GM12864 (cell line): ENCODE measurements at regions not wholly inside any gene's neighbourhood (a gene's known extent, or its start where the extent isn't known, plus 50 kb on each side); places are given as distances from the start of the nearest gene placed in this dataset.

Source experiments
- DNase-seq: peaks from one replicate; pipeline ENCODE4 v3.0.0-alpha.2; 2011; ENCODE audit warnings: low read depth
- H3K4me3 ChIP-seq: 2 replicates; pipeline ENCODE4 v1.5.1; 2011; ENCODE audit warnings: mild to moderate bottlenecking, low read depth, low read length, control low read depth
- CTCF ChIP-seq: IDR thresholded peaks from 2 replicates; pipeline ENCODE4 v1.5.1; 2011; ENCODE audit warnings: low read depth, mild to moderate bottlenecking, moderate library complexity, low read length, control low read depth, inconsistent platforms; ENCODE audit errors: missing control alignments

GRCh38 chr6:2412731-2413130 lies 167.3 kb upstream of the GMDS start:
- no peak overlapping the region for H3K4me3 ChIP-seq
- DNase-seq, result no peak
- TF ChIP-seq CTCF, result no peak

GRCh38 chr6:2410656-2411380 lies 165.4 kb upstream of the GMDS start:
- no peak for DNase-seq
- H3K4me3 ChIP-seq, result no peak overlapping the region
- no peak for TF ChIP-seq CTCF

- H3K4me3 ChIP-seq, result no peak overlapping the region
- TF ChIP-seq CTCF, result no peak
- DNase-seq, result no peak
Observed at GRCh38 chr6:2407525-2407924, 162.1 kb upstream of the GMDS start.

GRCh38 chr6:2404211-2404929 lies 159.0 kb upstream of the GMDS start:
- H3K4me3 ChIP-seq, result no peak overlapping the region
- TF ChIP-seq CTCF, result no peak
- DNase-seq, result no peak

- no peak for DNase-seq
- no peak overlapping the region for H3K4me3 ChIP-seq
- no peak for TF ChIP-seq CTCF
Observed at GRCh38 chr6:2403546-2403945, 158.1 kb upstream of the GMDS start.

- DNase-seq, result no peak
- no peak for TF ChIP-seq CTCF
- no peak overlapping the region for H3K4me3 ChIP-seq
Observed at GRCh38 chr6:2396846-2397630, 151.6 kb upstream of the GMDS start.
